ENCODE measurements at regions not wholly inside any gene's neighbourhood (a gene's known extent, or its start where the extent isn't known, plus 50 kb on each side); places are given as distances from the start of the nearest gene placed in this dataset.

GRCh38 chr7:85520175-85520574, 333.3 kb upstream of the SEMA3D start:
- DNase-seq, result no peak
- intact Hi-C loops (cut with DNase I, micrococcal nuclease), result no loop called here
- no peak for ATAC-seq

- DNase-seq (no peak), ATAC-seq (no peak)
- intact Hi-C loops (cut with DNase I, micrococcal nuclease), result no loop called here
These were observed 329.8 kb upstream of the SEMA3D start for GRCh38 chr7:85516675-85517074.

- DNase-seq (no peak), ATAC-seq (no peak)
- intact Hi-C loops (cut with DNase I, micrococcal nuclease), result no loop called here
These were observed 325.9 kb upstream of the SEMA3D start for GRCh38 chr7:85512790-85513189.

- intact Hi-C loops (cut with DNase I, micrococcal nuclease), result no loop called here
- DNase-seq (no peak), ATAC-seq (no peak)
These were observed 323.4 kb upstream of the SEMA3D start for GRCh38 chr7:85510287-85510686.

- no peak for DNase-seq
- ATAC-seq, result no peak
- intact Hi-C loops (cut with DNase I, micrococcal nuclease), result no loop called here
These were observed 322.6 kb upstream of the SEMA3D start for GRCh38 chr7:85509476-85509875.

GRCh38 chr7:85508642-85509410, 322.0 kb upstream of the SEMA3D start:
- DNase-seq (no peak), ATAC-seq (no peak)
- intact Hi-C loops (cut with DNase I, micrococcal nuclease), result no loop called here

- ATAC-seq (no peak), DNase-seq (no peak)
- intact Hi-C loops (cut with DNase I, micrococcal nuclease), result no loop called here
These were observed 311.2 kb upstream of the SEMA3D start for GRCh38 chr7:85498031-85498430.

- intact Hi-C loops (cut with DNase I, micrococcal nuclease), result no loop called here
- ATAC-seq, result no peak
- DNase-seq, result no peak
These were observed 302.6 kb upstream of the SEMA3D start for GRCh38 chr7:85489498-85489897.

- intact Hi-C loops (cut with DNase I, micrococcal nuclease), result no loop called here
- ATAC-seq (no peak), DNase-seq (no peak)
These were observed 301.6 kb upstream of the SEMA3D start for GRCh38 chr7:85488406-85488805.

GRCh38 chr7:85483177-85483576, 296.3 kb upstream of the SEMA3D start:
- ATAC-seq, result no peak
- intact Hi-C loops (cut with DNase I, micrococcal nuclease), result no loop called here
- DNase-seq, result no peak

- intact Hi-C loops (cut with DNase I, micrococcal nuclease), result no loop called here
- ATAC-seq, result no peak
- DNase-seq, result no peak
These were observed 293.8 kb upstream of the SEMA3D start for GRCh38 chr7:85480666-85481065.

- intact Hi-C loops (cut with DNase I, micrococcal nuclease), result no loop called here
- DNase-seq (no peak), ATAC-seq (no peak)
These were observed 293.2 kb upstream of the SEMA3D start for GRCh38 chr7:85479918-85480643.

GRCh38 chr7:85478530-85478929, 291.7 kb upstream of the SEMA3D start:
- ATAC-seq (no peak), DNase-seq (no peak)
- intact Hi-C loops (cut with DNase I, micrococcal nuclease), result no loop called here

- intact Hi-C loops (cut with DNase I, micrococcal nuclease), result no loop called here
- no peak for ATAC-seq
- no peak for DNase-seq
These were observed 288.6 kb upstream of the SEMA3D start for GRCh38 chr7:85475476-85475875.

GRCh38 chr7:85475071-85475470, 288.2 kb upstream of the SEMA3D start:
- intact Hi-C loops (cut with DNase I, micrococcal nuclease), result no loop called here
- ATAC-seq (no peak), DNase-seq (no peak)

GRCh38 chr7:85474234-85474633, 287.4 kb upstream of the SEMA3D start:
- intact Hi-C loops (cut with DNase I, micrococcal nuclease), result no loop called here
- DNase-seq, result no peak
- ATAC-seq, result no peak

- intact Hi-C loops (cut with DNase I, micrococcal nuclease), result no loop called here
- ATAC-seq (no peak), DNase-seq (no peak)
These were observed 284.9 kb upstream of the SEMA3D start for GRCh38 chr7:85471740-85472139.

GRCh38 chr7:85471307-85471706, 284.5 kb upstream of the SEMA3D start:
- intact Hi-C loops (cut with DNase I, micrococcal nuclease), result no loop called here
- DNase-seq (no peak), ATAC-seq (no peak)

- DNase-seq, result no peak
- intact Hi-C loops (cut with DNase I, micrococcal nuclease), result no loop called here
- ATAC-seq, result no peak
These were observed 282.7 kb upstream of the SEMA3D start for GRCh38 chr7:85469446-85470010.

- intact Hi-C loops (cut with DNase I, micrococcal nuclease), result no loop called here
- DNase-seq (no peak), ATAC-seq (no peak)
These were observed 277.3 kb upstream of the SEMA3D start for GRCh38 chr7:85464042-85464651.

Measured in left colon (tissue), 2 donors.